ENCODE measurements at regions not wholly inside any gene's neighbourhood (a gene's known extent, or its start where the extent isn't known, plus 50 kb on each side); places are given as distances from the start of the nearest gene placed in this dataset.

DNA sequence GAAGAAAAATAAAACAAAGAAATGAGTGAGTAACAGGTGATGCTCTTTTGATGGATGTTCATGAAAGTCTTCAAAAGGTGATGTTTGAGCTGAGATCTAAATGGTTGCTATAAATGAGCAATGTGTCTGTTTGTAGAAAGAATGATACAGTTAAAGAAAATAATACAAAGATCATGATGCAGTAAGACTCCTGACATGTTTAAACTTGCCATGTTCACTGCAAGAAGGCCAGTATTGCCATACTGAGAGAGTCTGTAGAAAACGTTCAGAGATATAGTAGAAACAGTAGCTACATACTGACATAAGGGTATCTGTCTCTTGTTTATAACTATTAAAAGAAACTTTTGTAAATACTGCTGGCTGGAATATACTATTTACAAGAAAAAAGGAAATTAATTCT, 1609.2 kb upstream of the ACO1 start:
- TF ChIP-seq, protein P1, sequence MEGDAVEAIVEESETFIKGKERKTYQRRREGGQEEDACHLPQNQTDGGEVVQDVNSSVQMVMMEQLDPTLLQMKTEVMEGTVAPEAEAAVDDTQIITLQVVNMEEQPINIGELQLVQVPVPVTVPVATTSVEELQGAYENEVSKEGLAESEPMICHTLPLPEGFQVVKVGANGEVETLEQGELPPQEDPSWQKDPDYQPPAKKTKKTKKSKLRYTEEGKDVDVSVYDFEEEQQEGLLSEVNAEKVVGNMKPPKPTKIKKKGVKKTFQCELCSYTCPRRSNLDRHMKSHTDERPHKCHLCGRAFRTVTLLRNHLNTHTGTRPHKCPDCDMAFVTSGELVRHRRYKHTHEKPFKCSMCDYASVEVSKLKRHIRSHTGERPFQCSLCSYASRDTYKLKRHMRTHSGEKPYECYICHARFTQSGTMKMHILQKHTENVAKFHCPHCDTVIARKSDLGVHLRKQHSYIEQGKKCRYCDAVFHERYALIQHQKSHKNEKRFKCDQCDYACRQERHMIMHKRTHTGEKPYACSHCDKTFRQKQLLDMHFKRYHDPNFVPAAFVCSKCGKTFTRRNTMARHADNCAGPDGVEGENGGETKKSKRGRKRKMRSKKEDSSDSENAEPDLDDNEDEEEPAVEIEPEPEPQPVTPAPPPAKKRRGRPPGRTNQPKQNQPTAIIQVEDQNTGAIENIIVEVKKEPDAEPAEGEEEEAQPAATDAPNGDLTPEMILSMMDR (conservative IDR thresholded peaks at IDR 0.05; ENCODE audit: control insufficient read depth, insufficient read depth, low read depth, low read length), result no peak
- DNase-seq (ENCODE audit: low read depth), result no peak
- no peak overlapping the region for H3K4me3 ChIP-seq (ENCODE audit: control insufficient read depth, low read depth, low read length)

DNA sequence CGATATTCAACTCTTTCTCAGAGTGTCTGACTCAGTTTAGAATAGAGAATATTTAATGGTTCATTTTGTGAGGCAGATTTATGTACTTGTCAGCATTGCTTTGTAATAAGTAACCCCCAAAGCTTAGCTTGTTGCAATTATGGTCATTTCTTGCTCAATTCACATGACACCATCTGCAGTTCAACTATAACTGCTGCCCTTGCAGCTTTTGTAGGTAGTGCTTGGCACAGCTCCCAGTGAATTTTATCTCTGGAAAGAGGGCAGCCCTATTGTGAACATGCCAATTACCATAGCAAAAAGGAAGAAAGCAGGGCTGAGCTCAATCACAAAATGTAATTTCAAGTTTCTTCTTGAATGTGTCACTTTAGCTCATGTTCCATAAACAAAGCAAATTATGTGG, 1587.7 kb upstream of the ACO1 start:
- DNase-seq (ENCODE audit: low read depth), result no peak
- H3K4me3 ChIP-seq (ENCODE audit: control insufficient read depth, low read depth, low read length), result no peak overlapping the region
- TF ChIP-seq, protein P1 (conservative IDR thresholded peaks at IDR 0.05; ENCODE audit: control insufficient read depth, insufficient read depth, low read depth, low read length), result no peak

DNA sequence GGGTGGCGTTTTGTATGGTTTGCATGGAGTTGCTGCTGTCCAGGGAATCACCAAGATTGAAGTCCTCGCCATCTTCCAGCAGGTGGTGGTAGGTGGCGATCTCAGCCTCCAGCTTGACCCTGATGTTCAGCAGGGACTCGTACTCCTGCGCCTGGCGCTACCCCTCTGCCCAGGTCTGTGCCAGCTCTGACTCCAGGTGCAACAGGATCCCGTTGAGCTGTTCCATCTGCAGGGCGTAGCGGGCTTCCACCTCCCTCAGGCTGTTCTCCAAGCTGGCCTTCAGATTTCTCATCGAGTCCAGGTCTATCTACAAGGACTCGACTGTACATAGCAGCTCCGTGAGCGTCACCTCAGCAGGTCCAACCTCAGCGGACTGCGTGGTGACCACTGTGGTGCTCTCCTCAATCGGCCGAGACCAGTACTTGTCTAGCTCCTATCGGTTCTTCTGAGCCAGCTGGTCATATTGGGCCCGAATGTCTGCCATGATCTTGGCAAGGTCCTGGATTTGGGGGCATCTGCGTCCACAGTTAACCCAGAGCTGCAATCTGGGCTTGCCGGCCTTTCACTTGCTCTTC, 1584.8 kb upstream of the ACO1 start:
- TF ChIP-seq, protein P1 (conservative IDR thresholded peaks at IDR 0.05; ENCODE audit: control insufficient read depth, insufficient read depth, low read depth, low read length), result no peak
- no peak overlapping the region for H3K4me3 ChIP-seq (ENCODE audit: control insufficient read depth, low read depth, low read length)
- DNase-seq (ENCODE audit: low read depth), result no peak

DNA sequence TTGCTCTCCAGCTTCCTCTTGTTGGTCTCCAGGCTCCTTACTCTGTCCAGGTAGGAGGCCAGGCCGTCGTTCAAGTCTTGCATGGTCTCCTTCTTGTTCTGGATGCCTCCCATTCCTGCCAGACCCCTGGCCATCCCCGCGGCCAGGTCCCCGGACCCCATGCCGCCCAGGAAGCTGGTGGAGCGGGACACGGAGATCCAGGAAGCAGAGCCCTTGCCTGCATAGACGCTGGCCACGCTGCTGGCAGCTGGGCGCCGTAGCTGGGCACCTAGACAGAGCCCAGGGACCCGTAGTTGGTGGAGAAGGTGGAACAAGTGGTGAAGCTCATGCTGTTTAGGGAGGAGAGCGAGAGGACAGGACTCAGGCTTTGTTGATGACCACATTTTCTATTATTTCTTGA, 1584.0 kb upstream of the ACO1 start:
- H3K4me3 ChIP-seq (ENCODE audit: control insufficient read depth, low read depth, low read length), result no peak overlapping the region
- DNase-seq (ENCODE audit: low read depth), result no peak
- TF ChIP-seq, protein P1 (conservative IDR thresholded peaks at IDR 0.05; ENCODE audit: control insufficient read depth, insufficient read depth, low read depth, low read length), result no peak

GRCh38 chr9:30812821-30813220, 1571.6 kb upstream of the ACO1 start:
- no peak for DNase-seq (ENCODE audit: low read depth)
- TF ChIP-seq, protein P1 (conservative IDR thresholded peaks at IDR 0.05; ENCODE audit: control insufficient read depth, insufficient read depth, low read depth, low read length), result no peak
- H3K4me3 ChIP-seq (ENCODE audit: control insufficient read depth, low read depth, low read length), result no peak overlapping the region

DNA sequence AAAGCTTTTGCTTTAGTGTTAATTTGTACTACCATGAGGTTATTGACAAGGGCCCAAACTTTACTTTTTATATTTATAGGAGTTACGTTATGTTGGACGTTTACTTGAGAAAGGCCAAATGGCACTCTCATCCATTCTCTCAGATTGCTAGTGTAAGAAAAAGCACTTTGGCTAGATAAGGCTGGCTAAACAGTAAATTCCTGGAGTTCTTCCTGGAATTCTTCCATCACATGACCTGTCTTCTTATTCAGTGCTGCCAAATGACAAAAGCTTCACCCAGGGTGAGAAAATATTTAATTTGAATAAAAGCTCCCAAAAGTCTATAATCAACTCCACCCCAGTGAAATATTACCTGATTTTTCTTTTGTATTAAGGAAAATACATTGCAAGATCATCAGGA, 1568.9 kb upstream of the ACO1 start:
- no peak for DNase-seq (ENCODE audit: low read depth)
- H3K4me3 ChIP-seq (ENCODE audit: control insufficient read depth, low read depth, low read length), result no peak overlapping the region
- TF ChIP-seq, protein P1 (conservative IDR thresholded peaks at IDR 0.05; ENCODE audit: control insufficient read depth, insufficient read depth, low read depth, low read length), result no peak

DNA sequence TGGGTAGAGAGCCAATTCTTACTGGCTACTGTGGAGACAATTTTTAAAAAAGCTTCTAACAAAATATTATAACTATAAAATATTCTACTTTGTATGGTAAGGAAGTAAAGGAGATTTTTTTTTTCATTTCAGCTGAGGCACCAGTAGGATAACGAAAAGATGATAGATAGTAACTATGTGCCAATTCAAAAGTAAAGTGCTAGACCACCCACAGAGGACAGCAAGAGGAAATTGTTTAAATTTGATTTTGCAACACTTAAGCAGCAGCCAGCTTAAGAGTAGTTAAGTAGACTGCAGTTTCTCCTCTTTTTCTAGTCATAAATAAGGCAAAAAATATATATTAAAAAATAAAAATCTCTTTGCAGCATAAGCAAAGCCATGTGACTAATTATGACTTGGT, 1539.3 kb upstream of the ACO1 start:
- H3K4me3 ChIP-seq (ENCODE audit: control insufficient read depth, low read depth, low read length), result no peak overlapping the region
- DNase-seq (ENCODE audit: low read depth), result no peak
- TF ChIP-seq, protein P1 (conservative IDR thresholded peaks at IDR 0.05; ENCODE audit: control insufficient read depth, insufficient read depth, low read depth, low read length), result no peak
